Heart left ventricle (tissue), 13 donors: ENCODE measurements at regions not wholly inside any gene's neighbourhood (a gene's known extent, or its start where the extent isn't known, plus 50 kb on each side); places are given as distances from the start of the nearest gene placed in this dataset.

Source experiments
- CTCF ChIP-seq, 12 donors: fragments of 200-600 bp; sonication (generic) in 4 of 12; IDR thresholded peaks; one replicate each; pipeline versions ENCODE4 v1.5.0 to v1.8.0; 2018 to 2022; ENCODE audit warnings: antibody characterized with exemption in 12 of 12, mild to moderate bottlenecking in 5 of 12
- POLR2A ChIP-seq, 2 donors: fragments of 450-650 bp; IDR thresholded peaks; one replicate each; pipeline ENCODE4 v1.6.1; 2017; ENCODE audit warnings: antibody characterized with exemption in 2 of 2, mild to moderate bottlenecking in 2 of 2, moderate library complexity in 2 of 2
- donor health status: ischemic (EF 13 %, LVEDD 7.1; RV severe dilation, severe dysfunction).
- donor health status: DM: no; HTN: yes; CAD: no.
- donor health status: DM: no; HTN: no; CAD: no.
- donor health status: ischemic (EF 25% LVEDD 6.9; RV normal size, moderate dysfunction).
- donor health status: ischemic (EF 25% LVEDD 5.7; RV mildly dilated, moderate dysfunction).
- donor health status: ischemic (EF 35%, LVEDD 5.7; RV mildly dilated, moderate dysfunction).
- donor health status: nonischemic (EF 11% LVEDD 7.7; RV severe dilation, severe dysfunction).
- donor health status: DM: yes; HTN: yes; CAD: no.
- donor health status: PGD.
- donor health status: ischemic (EF 29% LVEDD 5.4; RV normal size, mild dysfunction).
- donor health status: nonischemic (EF 23%, LVEDD 6.1; RV moderate dilation, normal function).

GRCh38 chr3:16124636-16125035 lies 49.8 kb upstream of the GALNT15 start:
- no peak for TF ChIP-seq CTCF (IDR thresholded peaks at IDR 0.05)
- TF ChIP-seq POLR2A (IDR thresholded peaks at IDR 0.05): no peak
